Subcutaneous abdominal adipose tissue (tissue), 5 donors: ENCODE measurements at regions not wholly inside any gene's neighbourhood (a gene's known extent, or its start where the extent isn't known, plus 50 kb on each side); places are given as distances from the start of the nearest gene placed in this dataset.

Experiments used
- H3K27ac ChIP-seq: one replicate; pipeline ENCODE4 v1.7.0; 2013; ENCODE audit warnings: low read depth, mild to moderate bottlenecking, inconsistent platforms, low read length, moderate library complexity
- H3K27me3 ChIP-seq, 5 donors: one replicate each; pipeline ENCODE4 v1.7.0; 2013; ENCODE audit warnings: low read length in 5 of 5, inconsistent platforms in 1 of 5; ENCODE audit not compliant: control insufficient read depth in 5 of 5, insufficient read depth in 4 of 5
- H3K36me3 ChIP-seq, 5 donors: one replicate each; pipeline ENCODE4 v1.7.0; 2013; ENCODE audit warnings: low read length in 5 of 5; ENCODE audit not compliant: control insufficient read depth in 5 of 5, insufficient read depth in 5 of 5
- H3K4me1 ChIP-seq, 5 donors: one replicate each; pipeline ENCODE4 v1.7.0; 2013; ENCODE audit warnings: low read length in 5 of 5, mild to moderate bottlenecking in 3 of 5, moderate library complexity in 1 of 5; ENCODE audit not compliant: control insufficient read depth in 5 of 5, insufficient read depth in 5 of 5
- H3K4me3 ChIP-seq, 5 donors: one replicate each; pipeline ENCODE4 v1.7.0; 2013; ENCODE audit warnings: low read length in 5 of 5, low read depth in 1 of 5
- H3K9ac ChIP-seq, 5 donors: one replicate each; pipeline ENCODE4 v1.7.0; 2013; ENCODE audit warnings: low read length in 5 of 5, mild to moderate bottlenecking in 4 of 5, moderate library complexity in 3 of 5
- H3K9me3 ChIP-seq, 5 donors: one replicate each; pipeline ENCODE4 v1.7.0; 2013; ENCODE audit warnings: low read length in 5 of 5; ENCODE audit not compliant: control insufficient read depth in 5 of 5
- donor health status: healthy.
- donor health status: healthy.
- donor health status: healthy.
- donor health status: healthy.
- donor health status: healthy.

DNA sequence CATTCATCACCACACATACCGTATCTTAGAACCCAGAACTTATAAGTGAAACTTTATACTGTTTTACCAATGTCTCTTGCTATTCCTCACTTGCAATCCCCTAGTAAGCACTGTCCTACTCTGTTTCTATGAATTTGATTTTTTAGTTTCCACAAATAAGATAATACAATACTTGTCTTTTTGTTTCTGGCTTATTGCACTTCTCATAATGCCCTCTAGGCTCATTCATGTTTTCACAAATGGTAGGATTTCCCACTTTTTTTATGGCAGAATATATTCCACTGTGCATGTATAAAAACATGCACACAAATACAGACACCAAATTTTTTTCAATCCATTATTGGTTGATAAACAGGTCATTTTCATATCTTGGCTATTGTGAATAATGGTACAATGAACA, 1742.3 kb upstream of the NUDT12 start:
- H3K9ac ChIP-seq, result no peak overlapping the region
- no peak overlapping the region for H3K4me3 ChIP-seq
- H3K36me3 ChIP-seq, result no peaks in the 10 kb centered on the region
- no peak overlapping the region for H3K27ac ChIP-seq
- no peaks in the 10 kb centered on the region for H3K27me3 ChIP-seq
- no peaks in the 10 kb centered on the region for H3K4me1 ChIP-seq
- no peaks in the 10 kb centered on the region for H3K9me3 ChIP-seq

DNA sequence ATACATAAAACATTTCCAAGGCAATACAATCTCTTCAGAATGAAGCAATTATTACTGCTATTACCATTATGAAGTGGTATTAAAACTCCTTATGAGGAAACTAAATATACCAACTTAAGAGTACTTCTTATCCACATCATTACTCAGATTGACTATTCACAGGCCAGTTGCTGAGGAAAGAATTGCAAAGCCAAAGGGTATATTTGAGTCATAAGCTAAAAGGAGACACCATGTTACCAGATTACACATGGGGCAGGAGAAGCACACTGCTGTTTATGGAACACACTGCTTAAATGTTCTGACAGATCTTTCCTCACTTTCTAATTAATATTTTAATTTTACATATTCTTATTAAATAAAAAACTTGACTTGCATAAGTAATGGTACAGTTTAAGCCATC, 1726.4 kb upstream of the NUDT12 start:
- H3K27ac ChIP-seq, result no peak overlapping the region
- no peaks in the 10 kb centered on the region for H3K27me3 ChIP-seq
- no peak overlapping the region for H3K9ac ChIP-seq
- H3K36me3 ChIP-seq, result no peaks in the 10 kb centered on the region
- no peaks in the 10 kb centered on the region for H3K9me3 ChIP-seq
- H3K4me3 ChIP-seq, result no peak overlapping the region
- no peaks in the 10 kb centered on the region for H3K4me1 ChIP-seq

DNA sequence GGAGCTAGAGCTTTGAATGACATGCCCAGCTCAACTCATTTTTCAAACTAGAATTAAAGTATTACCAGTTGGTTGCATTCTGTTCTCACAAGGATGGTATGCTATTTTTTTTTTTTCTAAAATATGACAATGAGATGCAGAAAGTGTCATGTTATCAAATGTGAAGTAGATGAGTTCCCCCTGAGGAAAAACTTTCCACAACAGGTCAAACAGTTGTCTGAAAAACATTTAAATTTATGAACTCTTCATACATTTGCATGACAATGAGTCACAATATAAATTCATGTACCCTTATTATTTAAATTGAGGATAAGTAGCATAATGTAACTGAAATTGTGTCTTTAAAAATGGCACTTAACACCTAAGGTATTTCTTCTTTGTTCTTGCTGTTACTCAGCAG, 1720.5 kb upstream of the NUDT12 start:
- H3K27me3 ChIP-seq, result no peaks in the 10 kb centered on the region
- no peaks in the 10 kb centered on the region for H3K9me3 ChIP-seq
- H3K36me3 ChIP-seq, result no peaks in the 10 kb centered on the region
- H3K27ac ChIP-seq, result no peak overlapping the region
- H3K4me3 ChIP-seq, result no peak overlapping the region
- H3K9ac ChIP-seq, result no peak overlapping the region
- H3K4me1 ChIP-seq, result no peaks in the 10 kb centered on the region

DNA sequence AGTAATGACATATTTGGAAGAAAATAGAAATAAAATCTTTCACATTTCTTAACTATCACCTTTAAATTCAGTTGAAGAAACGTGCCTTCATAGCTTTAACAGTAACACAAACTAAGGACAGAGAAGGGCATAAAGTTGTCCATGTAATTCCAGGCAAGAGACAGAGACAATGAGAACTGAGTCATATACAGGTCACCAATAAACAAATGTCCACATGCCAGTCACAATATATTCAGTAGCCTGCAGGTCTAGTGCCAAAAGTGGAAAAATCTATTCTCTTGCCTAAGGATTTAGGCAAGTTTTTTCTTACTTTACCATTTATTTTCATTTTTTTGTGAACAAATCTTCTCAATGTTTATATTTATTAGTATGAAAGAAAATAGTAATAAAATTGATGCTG, 1711.5 kb upstream of the NUDT12 start:
- Histone ChIP-seq H3K9me3 (no peaks in the 10 kb centered on the region), H3K36me3 (no peaks in the 10 kb centered on the region), H3K9ac (no peak overlapping the region)

DNA sequence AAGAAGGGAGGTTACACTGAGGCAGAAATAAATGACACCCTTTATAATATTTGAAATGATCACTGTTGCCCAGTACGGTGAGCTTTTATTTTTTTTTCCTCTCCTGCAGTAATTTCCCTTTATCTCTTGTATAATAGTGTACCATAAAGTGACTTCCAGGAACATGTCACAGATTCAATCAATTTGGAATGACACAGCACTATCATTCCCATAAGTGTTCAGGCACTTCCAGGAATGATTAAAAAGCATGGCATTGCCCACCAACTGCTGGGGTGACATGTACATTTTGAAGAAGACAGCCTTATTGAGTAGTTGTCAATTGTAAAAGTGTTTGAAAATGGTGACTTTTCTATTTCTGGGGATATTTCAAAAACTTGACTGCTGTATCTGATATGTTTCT, 1700.9 kb upstream of the NUDT12 start:
- Histone ChIP-seq H3K27me3 (no peaks in the 10 kb centered on the region), H3K27ac (no peak overlapping the region), H3K36me3 (no peaks in the 10 kb centered on the region), H3K4me1 (no peaks in the 10 kb centered on the region), H3K9me3 (no peaks in the 10 kb centered on the region), H3K4me3 (no peak overlapping the region), H3K9ac (no peak overlapping the region)

More for the DNA sequence above, 1711.5 kb upstream of the NUDT12 start:
- Histone ChIP-seq H3K4me1 (no peaks in the 10 kb centered on the region), H3K27ac (no peak overlapping the region), H3K27me3 (no peaks in the 10 kb centered on the region), H3K4me3 (no peak overlapping the region)

DNA sequence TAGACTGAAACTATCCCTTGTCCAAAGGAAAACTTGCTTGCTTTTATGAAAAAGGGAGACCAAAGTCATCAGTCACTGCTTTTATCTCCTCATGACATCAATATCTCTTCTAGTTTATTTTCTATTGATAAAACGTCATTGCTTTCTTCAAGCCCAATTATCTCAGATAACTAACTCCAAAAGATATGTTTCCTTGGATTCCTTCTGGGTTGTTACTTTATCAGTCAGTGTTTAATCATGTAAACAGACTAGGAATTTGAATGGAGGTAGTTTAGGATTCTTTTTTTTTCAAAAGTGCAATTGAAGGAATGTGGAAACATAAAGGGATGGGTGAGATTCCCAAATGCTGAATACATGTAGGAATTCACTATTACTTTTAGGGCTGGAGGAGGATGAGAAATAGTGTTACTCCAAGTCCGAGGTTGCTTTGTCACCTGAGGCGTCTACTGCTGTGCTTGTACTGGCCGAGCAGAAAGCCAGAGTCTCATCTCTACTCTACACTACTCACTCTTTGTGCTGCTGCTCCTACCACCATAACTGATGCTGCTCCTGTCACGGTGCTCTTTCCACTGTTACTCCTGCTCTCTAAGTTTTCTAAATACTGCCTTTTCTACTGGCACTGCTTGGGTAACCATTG, 1697.1 kb upstream of the NUDT12 start:
- Histone ChIP-seq H3K36me3 (no peaks in the 10 kb centered on the region), H3K27me3 (no peaks in the 10 kb centered on the region), H3K4me1 (no peaks in the 10 kb centered on the region), H3K9me3 (no peaks in the 10 kb centered on the region), H3K4me3 (no peak overlapping the region), H3K27ac (no peak overlapping the region), H3K9ac (no peak overlapping the region)

DNA sequence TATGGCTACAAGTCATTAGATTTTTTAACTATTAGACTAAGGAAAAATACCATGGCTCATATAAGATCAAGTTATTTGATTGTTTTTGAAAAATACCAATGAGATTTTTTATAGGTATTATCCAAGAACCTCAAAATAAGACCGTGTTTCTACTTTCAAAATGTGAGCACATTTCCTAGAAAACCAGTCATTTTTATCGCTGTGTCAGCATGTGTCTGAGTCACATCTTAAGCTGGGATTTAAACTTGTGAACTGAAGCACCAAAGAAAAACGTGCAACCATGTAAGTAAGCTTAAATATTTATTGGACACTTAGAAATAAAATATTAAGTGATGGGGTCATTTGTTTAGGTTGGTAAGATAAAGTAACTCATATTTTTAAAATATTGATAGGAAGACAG, 1676.0 kb upstream of the NUDT12 start:
- Histone ChIP-seq H3K27me3 (no peaks in the 10 kb centered on the region), H3K4me3 (no peak overlapping the region), H3K4me1 (no peaks in the 10 kb centered on the region), H3K27ac (no peak overlapping the region), H3K9ac (no peak overlapping the region), H3K36me3 (no peaks in the 10 kb centered on the region), H3K9me3 (no peaks in the 10 kb centered on the region)

DNA sequence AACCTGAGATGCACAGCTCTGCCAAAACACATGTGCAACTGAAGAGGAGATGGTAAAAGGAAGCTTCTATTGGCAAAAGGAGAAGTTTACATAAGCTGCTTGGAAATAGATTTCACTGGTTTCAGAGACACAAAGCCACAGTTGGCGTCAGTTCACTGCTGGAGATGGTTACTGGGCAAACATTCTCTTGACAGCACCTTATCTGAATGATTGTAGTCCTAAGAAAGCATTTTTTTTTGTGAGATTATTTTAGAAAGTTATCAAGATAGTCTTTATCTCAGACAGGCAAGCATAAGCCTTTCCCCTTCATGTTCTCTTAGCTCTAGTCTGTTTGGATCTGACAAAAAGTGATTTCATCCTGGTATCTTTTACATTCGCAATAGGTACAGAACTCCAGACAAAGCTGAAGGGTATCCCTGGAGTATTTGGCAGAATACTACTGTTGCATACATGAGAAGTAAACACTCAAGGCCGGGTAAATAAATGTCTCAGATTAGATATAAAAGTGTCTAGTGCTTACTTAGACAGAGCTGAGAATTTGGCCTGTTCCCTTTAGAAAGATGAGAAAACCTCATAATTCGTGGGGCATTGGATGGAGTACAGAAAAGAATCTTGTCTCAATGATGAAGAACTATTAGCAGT, 1668.0 kb upstream of the NUDT12 start:
- no peak overlapping the region for H3K9ac ChIP-seq
- no peaks in the 10 kb centered on the region for H3K27me3 ChIP-seq
- no peak overlapping the region for H3K4me3 ChIP-seq
- no peaks in the 10 kb centered on the region for H3K9me3 ChIP-seq
- no peaks in the 10 kb centered on the region for H3K36me3 ChIP-seq
- H3K4me1 ChIP-seq, result no peaks in the 10 kb centered on the region
- no peak overlapping the region for H3K27ac ChIP-seq

DNA sequence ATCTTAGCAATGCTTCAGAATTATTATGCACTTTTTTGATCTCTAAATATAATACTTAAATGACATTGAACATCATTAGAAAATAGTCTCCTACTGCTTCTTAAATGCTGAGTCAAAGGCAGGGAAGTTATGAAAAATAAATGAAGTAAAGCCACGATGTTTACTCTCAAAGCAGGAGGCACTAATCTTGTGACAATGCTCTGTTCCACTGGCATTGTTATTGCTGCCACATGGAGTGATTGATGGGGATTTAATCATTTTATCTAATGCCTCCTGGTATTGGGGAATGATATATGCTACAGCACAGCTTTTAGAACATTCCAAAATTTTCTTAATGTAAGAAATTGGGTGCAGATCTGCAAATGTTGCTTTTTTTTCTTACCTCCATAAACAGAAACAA, 1655.4 kb upstream of the NUDT12 start:
- Histone ChIP-seq H3K9me3 (no peaks in the 10 kb centered on the region), H3K4me3 (no peak overlapping the region), H3K27me3 (no peaks in the 10 kb centered on the region), H3K36me3 (no peaks in the 10 kb centered on the region), H3K4me1 (no peaks in the 10 kb centered on the region), H3K9ac (no peak overlapping the region), H3K27ac (no peak overlapping the region)

DNA sequence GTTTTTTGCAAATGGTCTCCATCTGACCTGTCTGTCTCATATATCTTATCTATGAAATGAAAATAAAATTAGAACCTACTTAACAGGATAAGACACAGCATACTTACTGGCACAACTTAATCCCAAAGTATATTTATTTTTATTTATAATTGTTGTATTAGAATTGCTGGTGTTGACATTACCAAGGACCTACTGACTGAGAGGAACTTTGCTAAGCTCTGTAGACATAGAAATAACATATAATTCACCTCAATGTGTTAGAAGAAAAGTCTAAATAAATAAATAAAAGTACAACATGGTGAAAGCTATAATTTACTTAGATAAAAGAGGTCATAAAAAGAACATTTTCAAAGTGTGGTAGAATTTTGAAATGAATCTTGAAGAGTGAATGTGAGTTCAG, 1650.5 kb upstream of the NUDT12 start:
- Histone ChIP-seq H3K36me3 (no peaks in the 10 kb centered on the region), H3K9me3 (no peaks in the 10 kb centered on the region), H3K27ac (no peak overlapping the region)

More for the DNA sequence above, 1650.5 kb upstream of the NUDT12 start:
- no peak overlapping the region for H3K9ac ChIP-seq
- H3K4me1 ChIP-seq, result no peaks in the 10 kb centered on the region
- H3K4me3 ChIP-seq, result no peak overlapping the region
- H3K27me3 ChIP-seq, result no peaks in the 10 kb centered on the region
